Lung (tissue), 11 donors: ENCODE measurements at regions not wholly inside any gene's neighbourhood (a gene's known extent, or its start where the extent isn't known, plus 50 kb on each side); places are given as distances from the start of the nearest gene placed in this dataset.

ENCODE experiments used
- ATAC-seq: fragments of 200-7000 bp; cut with Tn5 transposase; one replicate; pipeline ENCODE4 v1.9.1; 2020; ENCODE audit warnings: moderate number of reproducible peaks; ENCODE audit not compliant: insufficient read depth, low FRiP score
- DNase-seq, 3 donors: peaks; one replicate each; pipeline ENCODE4 v3.0.0-alpha.2; 2013 to 2017
- H3K27ac ChIP-seq, 2 donors: one replicate each; pipeline ENCODE4 v1.5.1; 2013; ENCODE audit warnings: mild to moderate bottlenecking in 2 of 2, moderate library complexity in 2 of 2, control low read depth in 1 of 2, inconsistent platforms in 1 of 2, low read depth in 1 of 2, low read length in 1 of 2
- H3K27me3 ChIP-seq, 3 donors: one replicate each; pipeline ENCODE4 v1.5.1; 2013; ENCODE audit warnings: low read length in 2 of 3; ENCODE audit not compliant: control insufficient read depth in 3 of 3, insufficient read depth in 3 of 3
- H3K36me3 ChIP-seq, 4 donors: one replicate each; pipeline ENCODE4 v1.5.1; 2013; ENCODE audit warnings: low read length in 4 of 4, mild to moderate bottlenecking in 1 of 4, moderate library complexity in 1 of 4; ENCODE audit not compliant: control insufficient read depth in 4 of 4, insufficient read depth in 4 of 4
- H3K4me1 ChIP-seq, 5 donors: one replicate each; pipeline ENCODE4 v1.5.1; 2013; ENCODE audit warnings: low read length in 5 of 5, mild to moderate bottlenecking in 2 of 5, moderate library complexity in 1 of 5; ENCODE audit not compliant: control insufficient read depth in 5 of 5, insufficient read depth in 5 of 5
- H3K4me3 ChIP-seq: one replicate; pipeline ENCODE4 v1.5.1; 2013; ENCODE audit warnings: mild to moderate bottlenecking, control low read depth, moderate library complexity
- H3K9ac ChIP-seq, 2 donors: one replicate each; pipeline ENCODE4 v1.5.1; 2013; ENCODE audit warnings: low read length in 2 of 2, control low read depth in 1 of 2; ENCODE audit not compliant: insufficient read depth in 1 of 2
- H3K9me3 ChIP-seq, 4 donors: one replicate each; pipeline ENCODE4 v1.5.1; 2013; ENCODE audit warnings: low read length in 3 of 4, mild to moderate bottlenecking in 1 of 4, moderate library complexity in 1 of 4; ENCODE audit not compliant: control insufficient read depth in 4 of 4, insufficient read depth in 3 of 4
- WGBS, 2 donors: extraction: QIAGEN DNeasy Blood & Tissue Kit; methylation state at CpG; one replicate each; pipeline ENCODE4 v1.1.7; 2013; 5-methylcytosine and 5-hydroxymethylcytosine counted together
- TF ChIP-seq, protein P1 (sequence below): IDR thresholded peaks from 2 replicates; pipeline ENCODE4 v1.5.1; 2012; ENCODE audit warnings: mild to moderate bottlenecking; ENCODE audit errors: control extremely low read depth, extremely low read depth
- donor health status: control.
- donor health status: control.
- donor health status: Bipolar disorder and iron deficiency.
- donor health status: healthy.
- donor health status: DM: yes; HTN: yes; CAD: no.

DNA sequence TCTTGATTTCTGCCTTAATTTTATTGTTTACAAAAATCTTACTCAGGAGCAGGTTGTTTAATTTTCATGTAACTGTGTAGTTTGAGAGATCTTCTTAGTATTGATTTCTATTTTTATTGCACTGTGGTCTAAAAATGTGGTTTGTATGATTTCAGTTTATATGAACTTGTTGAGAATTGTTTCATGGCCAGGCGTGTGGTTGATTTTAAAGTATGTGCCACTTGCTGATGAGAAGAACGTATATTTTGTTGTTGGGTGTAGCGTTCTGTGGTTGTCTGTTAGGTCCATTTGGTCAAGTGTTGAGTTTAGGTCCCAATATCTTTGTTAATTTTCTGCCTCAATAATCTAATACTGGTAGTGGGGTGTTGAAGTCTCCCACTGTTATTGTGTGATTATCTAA, 996.8 kb downstream of the PCDH19 start:
- ATAC-seq = no peak
- TF ChIP-seq, protein P1, sequence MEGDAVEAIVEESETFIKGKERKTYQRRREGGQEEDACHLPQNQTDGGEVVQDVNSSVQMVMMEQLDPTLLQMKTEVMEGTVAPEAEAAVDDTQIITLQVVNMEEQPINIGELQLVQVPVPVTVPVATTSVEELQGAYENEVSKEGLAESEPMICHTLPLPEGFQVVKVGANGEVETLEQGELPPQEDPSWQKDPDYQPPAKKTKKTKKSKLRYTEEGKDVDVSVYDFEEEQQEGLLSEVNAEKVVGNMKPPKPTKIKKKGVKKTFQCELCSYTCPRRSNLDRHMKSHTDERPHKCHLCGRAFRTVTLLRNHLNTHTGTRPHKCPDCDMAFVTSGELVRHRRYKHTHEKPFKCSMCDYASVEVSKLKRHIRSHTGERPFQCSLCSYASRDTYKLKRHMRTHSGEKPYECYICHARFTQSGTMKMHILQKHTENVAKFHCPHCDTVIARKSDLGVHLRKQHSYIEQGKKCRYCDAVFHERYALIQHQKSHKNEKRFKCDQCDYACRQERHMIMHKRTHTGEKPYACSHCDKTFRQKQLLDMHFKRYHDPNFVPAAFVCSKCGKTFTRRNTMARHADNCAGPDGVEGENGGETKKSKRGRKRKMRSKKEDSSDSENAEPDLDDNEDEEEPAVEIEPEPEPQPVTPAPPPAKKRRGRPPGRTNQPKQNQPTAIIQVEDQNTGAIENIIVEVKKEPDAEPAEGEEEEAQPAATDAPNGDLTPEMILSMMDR = no peak
- Histone ChIP-seq H3K27ac (no peak overlapping the region), H3K36me3 (no peaks in the 10 kb centered on the region), H3K9ac (no peak overlapping the region), H3K27me3 (peaks cover 0 to 8% (median 5%) of the 10 kb centered on the region in 3 donors), H3K4me1 (no peaks in the 10 kb centered on the region), H3K4me3 (no peak overlapping the region), H3K9me3 (peaks cover 0 to 10% (median 0%) of the 10 kb centered on the region in 4 donors)
- WGBS, 2 donors = 67 to 83% methylated on average over 3 of the region's 3 CpGs
- no peak for DNase-seq

GRCh38 chrX:99398545-99398944, 1011.5 kb downstream of the PCDH19 start:
- no peak for ATAC-seq
- H3K9me3 ChIP-seq = peaks cover 0 to 2% (median 0%) of the 10 kb centered on the region in 4 donors
- no peak overlapping the region for H3K4me3 ChIP-seq
- DNase-seq = no peak
- 54 to 75% methylated on average over 3 of the region's 3 CpGs for WGBS, 2 donors
- no peaks in the 10 kb centered on the region for H3K4me1 ChIP-seq
- no peak overlapping the region for H3K9ac ChIP-seq
- H3K27ac ChIP-seq = no peak overlapping the region
- no peaks in the 10 kb centered on the region for H3K36me3 ChIP-seq
- H3K27me3 ChIP-seq = peaks cover 0 to 4% (median 0%) of the 10 kb centered on the region in 3 donors
- TF ChIP-seq, protein P1 = no peak

GRCh38 chrX:99397879-99398278, 1012.2 kb downstream of the PCDH19 start:
- no peak overlapping the region for H3K4me3 ChIP-seq
- 55% methylated on average over 1 of the region's 1 CpG; no CpG with 5 or more reads in 1 of the 2 donors for WGBS, 2 donors
- H3K4me1 ChIP-seq = no peaks in the 10 kb centered on the region
- H3K27ac ChIP-seq = no peak overlapping the region
- H3K36me3 ChIP-seq = no peaks in the 10 kb centered on the region
- no peak for DNase-seq
- TF ChIP-seq, protein P1 = no peak
- H3K9ac ChIP-seq = no peak overlapping the region
- peaks cover 0 to 4% (median 0%) of the 10 kb centered on the region in 3 donors for H3K27me3 ChIP-seq
- H3K9me3 ChIP-seq = peaks cover 0 to 2% (median 0%) of the 10 kb centered on the region in 4 donors
- ATAC-seq = no peak

GRCh38 chrX:99394456-99394855, 1015.6 kb downstream of the PCDH19 start:
- Histone ChIP-seq H3K36me3 (no peaks in the 10 kb centered on the region), H3K4me1 (no peaks in the 10 kb centered on the region), H3K4me3 (no peak overlapping the region), H3K9me3 (peaks cover 0 to 3% (median 1%) of the 10 kb centered on the region in 4 donors), H3K9ac (no peak overlapping the region), H3K27ac (no peak overlapping the region), H3K27me3 (peaks cover 0 to 4% (median 0%) of the 10 kb centered on the region in 3 donors)
- WGBS, 2 donors = 86 to 93% methylated on average over 2 of the region's 2 CpGs
- no peak for DNase-seq
- TF ChIP-seq, protein P1 = no peak
- no peak for ATAC-seq
